ENCODE measurements at regions not wholly inside any gene's neighbourhood (a gene's known extent, or its start where the extent isn't known, plus 50 kb on each side); places are given as distances from the start of the nearest gene placed in this dataset.

- TF ChIP-seq CTCF (IDR thresholded peaks at IDR 0.05) (no peak), POLR2AphosphoS5 (IDR thresholded peaks at IDR 0.05) (no peak)
Measured at GRCh38 chr16:31693733-31694132, 166.0 kb downstream of the AHSP start.
